ENCODE measurements at regions not wholly inside any gene's neighbourhood (a gene's known extent, or its start where the extent isn't known, plus 50 kb on each side); places are given as distances from the start of the nearest gene placed in this dataset.

DNA sequence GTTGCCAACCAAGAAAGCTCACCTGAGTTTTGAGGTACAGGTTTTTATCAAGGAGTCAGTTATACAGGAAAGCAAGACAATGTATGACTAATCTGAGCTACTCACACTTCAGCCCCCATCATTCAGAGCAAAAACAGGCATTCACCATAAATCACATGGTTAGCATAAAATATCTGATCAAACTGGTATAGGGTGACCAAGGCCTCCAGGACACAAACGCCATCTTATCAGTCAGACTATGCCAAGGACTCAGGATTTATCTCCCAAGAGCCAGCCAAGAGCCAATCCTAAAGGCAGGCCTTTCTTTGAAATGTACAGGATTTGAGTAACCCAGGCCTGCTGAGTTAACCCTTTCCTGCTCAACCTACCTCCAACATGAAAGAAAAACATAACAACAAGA is 313.0 kb upstream of the NREP start:
- ATAC-seq (no peak), DNase-seq (no peak)
- intact Hi-C loops (cut with DNase I): no loop called here
- H3K4me3 ChIP-seq: no peak overlapping the region
- H3K9me3 ChIP-seq: no peaks in the 10 kb centered on the region
- H3K4me1 ChIP-seq: no peaks in the 10 kb centered on the region
- TF ChIP-seq, protein P1, sequence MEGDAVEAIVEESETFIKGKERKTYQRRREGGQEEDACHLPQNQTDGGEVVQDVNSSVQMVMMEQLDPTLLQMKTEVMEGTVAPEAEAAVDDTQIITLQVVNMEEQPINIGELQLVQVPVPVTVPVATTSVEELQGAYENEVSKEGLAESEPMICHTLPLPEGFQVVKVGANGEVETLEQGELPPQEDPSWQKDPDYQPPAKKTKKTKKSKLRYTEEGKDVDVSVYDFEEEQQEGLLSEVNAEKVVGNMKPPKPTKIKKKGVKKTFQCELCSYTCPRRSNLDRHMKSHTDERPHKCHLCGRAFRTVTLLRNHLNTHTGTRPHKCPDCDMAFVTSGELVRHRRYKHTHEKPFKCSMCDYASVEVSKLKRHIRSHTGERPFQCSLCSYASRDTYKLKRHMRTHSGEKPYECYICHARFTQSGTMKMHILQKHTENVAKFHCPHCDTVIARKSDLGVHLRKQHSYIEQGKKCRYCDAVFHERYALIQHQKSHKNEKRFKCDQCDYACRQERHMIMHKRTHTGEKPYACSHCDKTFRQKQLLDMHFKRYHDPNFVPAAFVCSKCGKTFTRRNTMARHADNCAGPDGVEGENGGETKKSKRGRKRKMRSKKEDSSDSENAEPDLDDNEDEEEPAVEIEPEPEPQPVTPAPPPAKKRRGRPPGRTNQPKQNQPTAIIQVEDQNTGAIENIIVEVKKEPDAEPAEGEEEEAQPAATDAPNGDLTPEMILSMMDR (IDR thresholded peaks at IDR 0.05): no peak
- no peaks in the 10 kb centered on the region for H3K36me3 ChIP-seq
- H3K27me3 ChIP-seq: no peaks in the 10 kb centered on the region
- H3K27ac ChIP-seq: no peak overlapping the region
- 87 to 93% methylated on average over 1 of the region's 1 CpG for WGBS, 2 donors

DNA sequence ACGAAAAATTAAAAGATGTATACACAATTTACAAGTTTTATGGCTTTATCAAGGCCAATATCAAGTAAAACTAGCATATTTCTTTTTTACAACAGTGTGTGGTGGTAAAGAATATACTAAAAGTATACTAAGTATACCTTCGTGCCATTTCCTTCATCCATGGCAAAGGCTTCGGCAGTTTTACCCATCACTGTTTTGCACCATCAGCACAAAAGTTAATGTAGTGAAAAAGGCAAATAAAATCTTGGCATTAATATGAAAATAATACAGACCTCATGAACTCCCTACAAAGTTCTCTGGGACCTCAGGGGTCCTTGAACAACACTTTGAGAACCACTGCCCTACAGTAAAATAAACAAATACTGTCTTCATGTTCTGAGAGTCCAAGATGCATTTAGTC is 312.3 kb upstream of the NREP start:
- H3K27me3 ChIP-seq: no peaks in the 10 kb centered on the region
- H3K9me3 ChIP-seq: no peaks in the 10 kb centered on the region
- no peak overlapping the region for H3K27ac ChIP-seq
- intact Hi-C loops (cut with DNase I): no loop called here
- ATAC-seq: no peak
- H3K4me3 ChIP-seq: no peak overlapping the region
- no peaks in the 10 kb centered on the region for H3K36me3 ChIP-seq
- H3K4me1 ChIP-seq: no peaks in the 10 kb centered on the region
- TF ChIP-seq, protein P1 (IDR thresholded peaks at IDR 0.05): no peak
- WGBS, 2 donors: 95 to 98% methylated on average over 3 of the region's 3 CpGs
- no peak for DNase-seq

DNA sequence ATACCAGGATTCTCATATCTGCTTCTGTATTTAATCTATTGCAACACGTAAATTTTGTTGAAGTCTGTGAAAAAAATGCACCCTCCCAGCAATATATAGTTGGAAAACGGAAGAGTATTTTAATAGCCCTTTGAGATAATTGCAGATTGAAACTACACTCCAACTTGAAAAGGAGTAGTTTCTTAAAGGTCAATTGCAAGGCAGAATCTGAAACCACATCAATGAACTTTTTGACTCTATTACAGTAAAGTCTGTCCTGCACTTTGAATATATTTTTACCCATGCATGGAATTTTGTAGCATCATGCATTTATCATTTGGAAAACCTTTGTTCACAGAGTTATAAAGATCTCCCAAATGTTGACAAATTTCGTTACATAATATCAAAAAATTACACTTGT is 311.6 kb upstream of the NREP start:
- TF ChIP-seq, protein P1 (IDR thresholded peaks at IDR 0.05): no peak
- Histone ChIP-seq H3K27me3 (no peaks in the 10 kb centered on the region), H3K4me3 (no peak overlapping the region), H3K27ac (no peak overlapping the region), H3K9me3 (no peaks in the 10 kb centered on the region), H3K4me1 (no peaks in the 10 kb centered on the region), H3K36me3 (no peaks in the 10 kb centered on the region)
- WGBS, 2 donors: 80 to 91% methylated on average over 3 of the region's 3 CpGs
- intact Hi-C loops (cut with DNase I): no loop called here
- ATAC-seq (no peak), DNase-seq (no peak)

DNA sequence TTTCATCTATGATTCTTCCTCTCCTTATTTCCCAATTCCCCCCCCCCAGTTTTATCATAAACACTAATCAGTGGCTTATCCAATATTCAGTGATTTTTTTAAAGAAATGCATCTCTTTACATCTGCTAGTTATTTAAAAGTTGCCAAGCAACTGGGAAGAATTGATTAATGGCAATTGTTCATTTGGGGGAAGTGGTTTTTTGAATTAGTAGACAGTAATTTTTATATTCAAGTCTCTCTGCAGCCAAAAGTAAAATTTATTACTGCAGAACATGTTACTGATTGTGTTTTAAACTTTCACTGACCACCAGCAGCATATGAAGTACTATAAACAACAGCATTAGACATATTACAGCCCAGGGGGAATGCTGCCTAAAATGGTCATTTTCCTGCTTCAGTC is 308.8 kb upstream of the NREP start:
- ATAC-seq (no peak), DNase-seq (no peak)
- H3K36me3 ChIP-seq: no peaks in the 10 kb centered on the region
- TF ChIP-seq, protein P1 (IDR thresholded peaks at IDR 0.05): no peak
- H3K4me3 ChIP-seq: no peak overlapping the region
- no peaks in the 10 kb centered on the region for H3K4me1 ChIP-seq
- no peak overlapping the region for H3K27ac ChIP-seq
- H3K27me3 ChIP-seq: no peaks in the 10 kb centered on the region
- intact Hi-C loops (cut with DNase I): no loop called here
- no peaks in the 10 kb centered on the region for H3K9me3 ChIP-seq

DNA sequence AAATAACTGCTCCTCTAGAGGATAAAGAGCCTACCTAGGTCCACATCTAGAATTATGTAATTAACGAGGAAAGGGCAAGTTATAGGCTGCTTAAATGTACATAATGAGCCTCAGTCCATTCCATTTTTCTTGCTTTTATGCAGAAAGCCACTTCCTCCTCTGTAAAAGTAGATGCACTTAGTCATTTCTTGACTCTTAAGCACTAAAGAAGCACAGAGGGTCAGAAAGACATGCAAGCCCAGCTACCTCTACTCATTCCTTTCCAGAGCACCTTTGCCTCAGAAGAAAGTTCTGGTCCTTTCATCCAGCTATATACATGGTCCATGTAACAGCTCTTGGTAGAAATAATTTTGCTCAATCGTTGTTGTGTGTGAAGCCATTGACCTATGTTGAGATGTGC is 308.0 kb upstream of the NREP start:
- ATAC-seq (no peak), DNase-seq (no peak)
- Histone ChIP-seq H3K4me1 (peaks cover 0 to 5% (median 0%) of the 10 kb centered on the region in 9 donors), H3K36me3 (no peaks in the 10 kb centered on the region), H3K9me3 (no peaks in the 10 kb centered on the region), H3K27me3 (no peaks in the 10 kb centered on the region), H3K4me3 (no peak overlapping the region), H3K27ac (no peak overlapping the region)
- 93 to 99% methylated on average over 2 of the region's 2 CpGs for WGBS, 2 donors
- TF ChIP-seq, protein P1 (IDR thresholded peaks at IDR 0.05): no peak
- intact Hi-C loops (cut with DNase I): no loop called here

Measured in heart right ventricle (tissue), 16 donors.